ENCODE measurements at regions not wholly inside any gene's neighbourhood (a gene's known extent, or its start where the extent isn't known, plus 50 kb on each side); places are given as distances from the start of the nearest gene placed in this dataset.

DNA sequence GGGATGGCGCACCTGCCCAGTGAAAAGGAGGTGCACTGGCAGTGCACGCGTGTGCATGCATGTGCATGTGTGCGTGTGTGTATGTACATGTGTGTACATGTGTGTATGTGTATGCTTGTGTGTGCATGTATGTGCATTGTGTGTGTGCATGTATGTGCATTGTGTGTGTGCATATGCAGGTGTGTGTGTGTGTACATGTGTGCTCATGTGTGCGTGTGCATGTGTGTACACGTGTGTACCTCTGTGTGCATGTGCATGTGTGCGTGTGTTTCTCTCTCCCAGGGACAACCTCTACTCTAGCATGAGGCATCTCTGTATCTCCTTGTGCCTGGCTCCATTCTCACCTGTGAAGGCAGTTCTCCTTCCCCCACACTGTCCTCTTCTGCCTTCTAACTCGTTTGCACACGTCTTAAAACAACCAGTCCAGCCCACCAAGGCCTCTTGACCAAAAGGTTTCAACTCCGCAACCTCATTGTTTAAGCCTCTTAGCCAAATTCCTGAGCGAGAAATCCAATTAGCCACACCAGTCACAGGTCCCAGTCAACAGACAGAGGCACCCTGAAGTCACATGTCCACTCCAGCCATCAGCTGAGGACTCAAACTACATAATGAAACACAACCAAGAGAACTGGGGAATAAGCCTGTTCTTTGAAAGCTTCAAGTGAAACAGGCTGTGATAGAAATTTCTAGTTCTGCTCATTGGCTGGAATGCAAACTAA, 103.5 kb upstream of the PTPRT start:
- no peak overlapping the region for H3K27ac ChIP-seq
- TF ChIP-seq, protein P1, sequence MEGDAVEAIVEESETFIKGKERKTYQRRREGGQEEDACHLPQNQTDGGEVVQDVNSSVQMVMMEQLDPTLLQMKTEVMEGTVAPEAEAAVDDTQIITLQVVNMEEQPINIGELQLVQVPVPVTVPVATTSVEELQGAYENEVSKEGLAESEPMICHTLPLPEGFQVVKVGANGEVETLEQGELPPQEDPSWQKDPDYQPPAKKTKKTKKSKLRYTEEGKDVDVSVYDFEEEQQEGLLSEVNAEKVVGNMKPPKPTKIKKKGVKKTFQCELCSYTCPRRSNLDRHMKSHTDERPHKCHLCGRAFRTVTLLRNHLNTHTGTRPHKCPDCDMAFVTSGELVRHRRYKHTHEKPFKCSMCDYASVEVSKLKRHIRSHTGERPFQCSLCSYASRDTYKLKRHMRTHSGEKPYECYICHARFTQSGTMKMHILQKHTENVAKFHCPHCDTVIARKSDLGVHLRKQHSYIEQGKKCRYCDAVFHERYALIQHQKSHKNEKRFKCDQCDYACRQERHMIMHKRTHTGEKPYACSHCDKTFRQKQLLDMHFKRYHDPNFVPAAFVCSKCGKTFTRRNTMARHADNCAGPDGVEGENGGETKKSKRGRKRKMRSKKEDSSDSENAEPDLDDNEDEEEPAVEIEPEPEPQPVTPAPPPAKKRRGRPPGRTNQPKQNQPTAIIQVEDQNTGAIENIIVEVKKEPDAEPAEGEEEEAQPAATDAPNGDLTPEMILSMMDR (IDR thresholded peaks at IDR 0.05), result no peak
- no peak overlapping the region for H3K4me3 ChIP-seq
- peaks cover 0 to 2% (median 0%) of the 10 kb centered on the region in 3 donors for H3K27me3 ChIP-seq (ENCODE audit: insufficient read depth in 3 of 3, low read length in 2 of 3)
- ATAC-seq (no peak), DNase-seq (no peak)
- no peaks in the 10 kb centered on the region for H3K36me3 ChIP-seq (ENCODE audit: insufficient read depth in 1 of 2, low read depth in 1 of 2)
- WGBS, 3 donors, result 69 to 70% (median 69%) methylated on average over 11 of the region's 11 CpGs
- intact Hi-C loops (cut with DNase I), result no loop called here
- H3K4me1 ChIP-seq, result no peaks in the 10 kb centered on the region
- H3K9me3 ChIP-seq, result no peaks in the 10 kb centered on the region

DNA sequence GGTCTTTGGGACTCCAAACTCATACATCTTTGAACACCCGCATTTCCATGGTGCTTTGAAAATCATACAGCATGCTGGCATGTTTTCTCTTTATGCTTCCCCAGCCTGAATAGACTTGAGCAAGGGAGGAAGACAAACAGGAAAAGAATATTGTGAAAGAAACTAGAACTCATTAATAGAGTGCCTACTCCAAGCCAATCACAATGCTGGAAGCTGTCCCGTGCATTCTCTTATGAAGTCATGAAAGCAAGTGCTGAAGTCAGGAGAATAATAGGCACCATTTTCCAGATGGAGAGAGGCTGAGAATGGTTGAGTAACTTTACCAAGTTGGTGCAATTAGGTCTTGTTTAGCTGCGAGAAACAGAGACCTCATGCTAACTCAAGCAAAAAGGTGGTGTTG, 102.5 kb upstream of the PTPRT start:
- 57 to 79% (median 61%) methylated on average over 3 of the region's 3 CpGs for WGBS, 3 donors
- intact Hi-C loops (cut with DNase I), result no loop called here

DNA sequence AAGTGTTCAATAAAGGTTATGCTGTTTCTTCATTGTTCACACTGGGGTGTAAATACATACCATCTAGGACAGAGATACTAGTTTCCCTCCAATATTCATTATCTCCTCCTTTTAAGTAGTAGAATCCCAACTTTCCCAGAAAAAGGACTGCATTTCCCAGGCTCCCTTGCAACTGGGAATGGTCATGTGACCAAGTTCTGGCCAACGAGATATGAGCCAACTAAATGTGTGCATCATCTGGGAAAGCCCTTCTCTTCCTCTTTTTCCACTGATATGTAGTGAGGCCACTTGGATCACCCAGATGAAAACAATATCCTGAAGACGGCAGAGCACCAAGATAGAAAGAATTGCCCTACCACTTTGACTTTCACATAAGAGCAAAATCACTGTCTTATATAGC, 97.9 kb upstream of the PTPRT start:
- Histone ChIP-seq H3K27ac (no peak overlapping the region), H3K4me1 (no peaks in the 10 kb centered on the region), H3K4me3 (no peak overlapping the region), H3K36me3 (ENCODE audit: insufficient read depth in 1 of 2, low read depth in 1 of 2) (no peaks in the 10 kb centered on the region), H3K9me3 (no peaks in the 10 kb centered on the region), H3K27me3 (ENCODE audit: insufficient read depth in 3 of 3, low read length in 2 of 3) (peaks cover 0 to 2% (median 0%) of the 10 kb centered on the region in 3 donors)
- ATAC-seq, result no peak
- no peak for DNase-seq
- TF ChIP-seq, protein P1 (IDR thresholded peaks at IDR 0.05), result no peak
- 49 to 58% (median 56%) methylated on average over 2 of the region's 2 CpGs for WGBS, 3 donors
- intact Hi-C loops (cut with DNase I), result no loop called here

More for the DNA sequence above, 102.5 kb upstream of the PTPRT start:
- Histone ChIP-seq H3K27me3 (ENCODE audit: insufficient read depth in 3 of 3, low read length in 2 of 3) (peaks cover 0 to 2% (median 0%) of the 10 kb centered on the region in 3 donors), H3K4me3 (no peak overlapping the region), H3K27ac (no peak overlapping the region), H3K36me3 (ENCODE audit: insufficient read depth in 1 of 2, low read depth in 1 of 2) (no peaks in the 10 kb centered on the region), H3K4me1 (no peaks in the 10 kb centered on the region), H3K9me3 (no peaks in the 10 kb centered on the region)
- TF ChIP-seq, protein P1 (IDR thresholded peaks at IDR 0.05), result no peak
- DNase-seq (no peak), ATAC-seq (no peak)

DNA sequence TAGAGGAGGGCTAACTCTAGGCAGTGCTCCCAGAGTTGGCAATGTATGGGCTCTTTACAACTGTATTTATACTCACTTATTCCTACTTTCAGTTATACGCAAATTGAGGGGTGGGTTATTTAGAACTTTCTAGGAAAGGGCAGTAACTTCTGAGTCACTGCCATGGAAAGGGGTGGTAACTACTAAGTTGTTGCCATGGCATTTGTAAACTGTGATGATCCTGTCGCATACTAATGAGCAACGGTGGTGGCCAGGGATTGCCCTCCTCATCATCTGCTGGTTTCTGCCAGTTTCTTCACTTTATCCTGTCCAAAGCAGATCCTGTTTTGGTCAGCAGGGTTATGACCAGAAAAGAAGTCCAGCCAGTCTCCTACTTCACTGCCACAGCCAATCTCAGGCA, 95.5 kb upstream of the PTPRT start:
- Histone ChIP-seq H3K27me3 (ENCODE audit: insufficient read depth in 3 of 3, low read length in 2 of 3) (no peaks in the 10 kb centered on the region), H3K4me3 (no peak overlapping the region), H3K4me1 (no peaks in the 10 kb centered on the region), H3K36me3 (ENCODE audit: insufficient read depth in 1 of 2, low read depth in 1 of 2) (no peaks in the 10 kb centered on the region), H3K27ac (no peak overlapping the region), H3K9me3 (no peaks in the 10 kb centered on the region)
- intact Hi-C loops (cut with DNase I), result no loop called here
- TF ChIP-seq, protein P1 (IDR thresholded peaks at IDR 0.05), result no peak
- ATAC-seq, result no peak
- no peak for DNase-seq
- WGBS, 3 donors, result 76 to 77% (median 76%) methylated on average over 3 of the region's 3 CpGs

DNA sequence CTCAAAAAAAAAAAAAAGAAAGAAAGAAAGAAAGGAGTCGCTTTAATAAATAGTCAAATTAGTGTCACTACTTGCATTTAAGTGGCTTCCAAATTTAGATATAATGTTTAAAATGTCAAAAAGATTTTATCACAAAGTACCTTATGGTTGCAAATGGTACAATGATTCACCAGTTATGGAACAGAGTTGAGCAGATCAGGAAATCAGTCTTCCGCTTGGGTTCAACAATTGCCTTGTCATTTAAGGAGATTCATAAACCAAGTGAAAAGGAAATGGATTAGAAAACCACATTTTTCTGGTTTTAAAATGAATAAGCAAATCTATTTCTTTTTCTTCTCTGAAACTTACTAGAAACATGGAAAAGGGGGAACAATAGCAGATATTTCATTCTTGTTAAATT, 94.8 kb upstream of the PTPRT start:
- Histone ChIP-seq H3K27me3 (ENCODE audit: insufficient read depth in 3 of 3, low read length in 2 of 3) (no peaks in the 10 kb centered on the region), H3K27ac (no peak overlapping the region), H3K9me3 (no peaks in the 10 kb centered on the region), H3K4me1 (no peaks in the 10 kb centered on the region), H3K4me3 (no peak overlapping the region), H3K36me3 (ENCODE audit: insufficient read depth in 1 of 2, low read depth in 1 of 2) (no peaks in the 10 kb centered on the region)
- intact Hi-C loops (cut with DNase I), result no loop called here
- DNase-seq, result no peak
- TF ChIP-seq, protein P1 (IDR thresholded peaks at IDR 0.05), result no peak
- WGBS, 3 donors, result 86 to 95% (median 88%) methylated on average over 2 of the region's 2 CpGs
- no peak for ATAC-seq

Measured in psoas muscle (tissue), 7 donors.